GM13976 (cell line): ENCODE measurements at regions not wholly inside any gene's neighbourhood (a gene's known extent, or its start where the extent isn't known, plus 50 kb on each side); places are given as distances from the start of the nearest gene placed in this dataset.

Experiments used
- DNase-seq: peaks from one replicate; pipeline ENCODE4 v3.0.0; 2012; ENCODE audit warnings: low spot score
- CTCF ChIP-seq: IDR thresholded peaks from 2 replicates; pipeline ENCODE4 v1.5.1; 2012; ENCODE audit warnings: borderline replicate concordance, mild to moderate bottlenecking; ENCODE audit not compliant: insufficient read depth; ENCODE audit errors: extremely low read depth, missing control alignments, control extremely low read depth
- in situ Hi-C: fragments of 300-500 bp; cut with MboI; formaldehyde crosslinking; loops from one replicate; pipeline ENCODE4 v1.12.0; 2022; ENCODE audit warnings: low sequenced_read_pairs, mixed read lengths, inconsistent platforms; ENCODE audit not compliant: unreplicated experiment

GRCh38 chr18:78666666-78667335 is 312.8 kb upstream of the SALL3 start:
- DNase-seq, result no peak
- TF ChIP-seq CTCF, result no peak
- in situ Hi-C loops, result no loop called here

- DNase-seq, result no peak
- in situ Hi-C loops, result no loop called here
- no peak for TF ChIP-seq CTCF
Measured at GRCh38 chr18:78670778-78671391, 308.7 kb upstream of the SALL3 start.

- no peak for TF ChIP-seq CTCF
- DNase-seq, result no peak
- in situ Hi-C loops, result no loop called here
Measured at GRCh38 chr18:78671551-78671950, 308.1 kb upstream of the SALL3 start.

- no peak for DNase-seq
- in situ Hi-C loops, result no loop called here
- TF ChIP-seq CTCF, result no peak
Measured at GRCh38 chr18:78672862-78673446, 306.7 kb upstream of the SALL3 start.

- in situ Hi-C loops, result no loop called here
- no peak for DNase-seq
- no peak for TF ChIP-seq CTCF
Measured at GRCh38 chr18:78673516-78674321, 305.9 kb upstream of the SALL3 start.

- no peak for DNase-seq
- in situ Hi-C loops, result no loop called here
- no peak for TF ChIP-seq CTCF
Measured at GRCh38 chr18:78675231-78675630, 304.4 kb upstream of the SALL3 start.
